Keratinocyte (primary cell): ENCODE measurements at regions not wholly inside any gene's neighbourhood (a gene's known extent, or its start where the extent isn't known, plus 50 kb on each side); places are given as distances from the start of the nearest gene placed in this dataset.

Experiments used
- DNase-seq: peaks from one replicate; pipeline ENCODE4 v3.0.0-alpha.2; 2011; ENCODE audit warnings: low read depth, missing footprints, low spot score
- FAIRE-seq: peaks from 2 replicates; lab custom pipeline; 2011; peaks lifted over from hg19 to GRCh38; lab: Jason Lieb, UNC
- H2AFZ ChIP-seq: 2 replicates; pipeline ENCODE4 v1.6.0; 2012; ENCODE audit warnings: low read length, control low read depth, inconsistent platforms; ENCODE audit not compliant: control insufficient read depth
- H3K27ac ChIP-seq: 2 replicates; pipeline ENCODE4 v1.5.1; 2011; ENCODE audit warnings: low read length; ENCODE audit not compliant: control insufficient read depth, insufficient read depth
- H3K27me3 ChIP-seq: 3 replicates; pipeline ENCODE4 v1.6.0; 2011; ENCODE audit warnings: low read length; ENCODE audit not compliant: control insufficient read depth, insufficient read depth; ENCODE audit errors: extremely low read depth
- H3K36me3 ChIP-seq, 2 experiments: 2 replicates in 1 of 2; 3 replicates in 1 of 2; pipeline ENCODE4 v1.5.1; 2011; ENCODE audit warnings: low read length in 2 of 2, mild to moderate bottlenecking in 1 of 2; ENCODE audit not compliant: control insufficient read depth in 2 of 2, insufficient read depth in 2 of 2; ENCODE audit errors: extremely low read depth in 1 of 2
- H3K4me1 ChIP-seq: 3 replicates; pipeline ENCODE4 v1.5.1; 2011; ENCODE audit warnings: low read length; ENCODE audit not compliant: control insufficient read depth, insufficient read depth; ENCODE audit errors: extremely low read depth
- H3K4me2 ChIP-seq: 3 replicates; pipeline ENCODE4 v1.6.0; 2011; ENCODE audit warnings: low read depth, low read length; ENCODE audit not compliant: control insufficient read depth, insufficient read depth; ENCODE audit errors: extremely low read depth
- H3K4me3 ChIP-seq, 3 experiments: fragments of 200-600 bp in 1 of 3; sonication (generic) in 1 of 3; 2 replicates in 2 of 3; 3 replicates in 1 of 3; pipeline ENCODE4 v1.5.1; 2011 to 2016; ENCODE audit warnings: low read length in 3 of 3, mild to moderate bottlenecking in 3 of 3, control low read depth in 2 of 3, inconsistent platforms in 1 of 3, low read depth in 1 of 3, mixed read lengths in 1 of 3, mixed run types in 1 of 3, moderate library complexity in 1 of 3; ENCODE audit not compliant: control insufficient read depth in 2 of 3, insufficient read depth in 2 of 3; ENCODE audit errors: extremely low read depth in 1 of 3
- H3K79me2 ChIP-seq: 2 replicates; pipeline ENCODE4 v1.6.0; 2012; ENCODE audit warnings: low read length; ENCODE audit not compliant: control insufficient read depth, insufficient read depth
- H3K9ac ChIP-seq: 3 replicates; pipeline ENCODE4 v1.6.0; 2011; ENCODE audit warnings: low read length; ENCODE audit not compliant: control insufficient read depth, insufficient read depth; ENCODE audit errors: extremely low read depth
- H3K9me1 ChIP-seq: 3 replicates; pipeline ENCODE4 v1.6.0; 2011; ENCODE audit warnings: low read length; ENCODE audit not compliant: control insufficient read depth, insufficient read depth; ENCODE audit errors: extremely low read depth
- H3K9me3 ChIP-seq: 2 replicates; pipeline ENCODE4 v1.5.1; 2012; ENCODE audit warnings: low read depth, low read length; ENCODE audit not compliant: control insufficient read depth
- H4K20me1 ChIP-seq: 3 replicates; pipeline ENCODE4 v1.6.0; 2011; ENCODE audit warnings: low read length; ENCODE audit not compliant: control insufficient read depth, insufficient read depth; ENCODE audit errors: extremely low read depth
- EZH2 ChIP-seq: IDR thresholded peaks from one replicate; pipeline ENCODE4 v1.6.1; 2012; ENCODE audit warnings: inconsistent platforms, mild to moderate bottlenecking, low read length, moderate library complexity
- dilution Hi-C: fragments of 300-500 bp; cut with MboI; formaldehyde crosslinking; loops from one replicate; pipeline ENCODE4 v1.7.0; 2020; ENCODE audit warnings: low sequenced_read_pairs; ENCODE audit not compliant: extremely low pct_ligation_motif_present
- TF ChIP-seq, protein P1 (sequence below), 3 experiments: IDR thresholded peaks in 1 of 3; conservative IDR thresholded peaks in 1 of 3; optimal IDR thresholded peaks in 1 of 3; 2 replicates in 2 of 3; 3 replicates in 1 of 3; pipeline versions ENCODE3 to v1.5.1; 2011; ENCODE audit warnings: low read length in 3 of 3, mild to moderate bottlenecking in 3 of 3, moderate library complexity in 2 of 3, control low read depth in 1 of 3, inconsistent platforms in 1 of 3; ENCODE audit not compliant: insufficient read depth in 2 of 3; ENCODE audit errors: extremely low read depth in 1 of 3

DNA sequence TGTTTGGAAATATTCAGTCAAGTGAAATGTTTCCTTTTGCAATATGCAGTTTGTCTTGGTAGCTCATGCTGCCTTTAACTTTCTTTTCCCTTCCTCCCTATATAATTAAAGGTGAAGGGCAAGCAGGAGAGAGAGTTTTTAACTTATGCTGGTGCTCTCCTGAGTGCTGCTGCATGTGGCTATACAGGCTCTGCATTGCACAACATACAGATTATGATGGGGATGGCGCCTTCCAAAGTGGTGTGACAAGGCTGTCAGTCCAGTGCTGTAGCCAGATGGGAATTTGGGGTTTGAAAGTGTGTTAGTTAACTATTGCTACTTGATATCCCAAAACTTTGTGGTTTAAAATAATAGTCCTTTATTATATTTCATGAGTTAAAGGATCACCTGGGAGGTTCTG lies 199.0 kb downstream of the ATP23 start:
- DNase-seq = no peak

DNA sequence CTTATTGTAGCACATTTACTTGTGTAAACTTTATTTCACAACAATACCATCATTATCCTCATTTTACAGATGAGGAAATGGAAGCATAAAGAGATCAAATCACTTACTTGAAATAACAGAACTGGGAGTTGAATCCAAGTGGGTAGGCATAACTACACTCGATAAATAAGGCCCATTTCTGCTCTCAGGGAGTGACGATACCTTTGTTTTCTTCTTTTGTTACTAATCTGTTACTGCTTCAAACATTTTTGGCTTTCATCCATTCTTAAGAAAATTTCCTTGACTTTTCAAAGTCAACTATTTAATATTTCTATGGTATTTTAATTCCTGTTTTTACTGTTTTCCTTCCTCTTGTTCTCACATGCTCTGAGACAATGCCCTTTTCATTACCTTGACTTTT lies 201.6 kb downstream of the ATP23 start:
- H4K20me1 ChIP-seq = no peaks in the 10 kb centered on the region
- H3K4me2 ChIP-seq = no peak overlapping the region
- dilution Hi-C loops = no loop called here
- H3K9ac ChIP-seq = no peak overlapping the region
- no peaks in the 10 kb centered on the region for H3K27me3 ChIP-seq
- H2AFZ ChIP-seq = no peak overlapping the region
- no peaks in the 10 kb centered on the region for H3K4me1 ChIP-seq
- H3K4me3 ChIP-seq = no peak overlapping the region
- no peaks in the 10 kb centered on the region for H3K36me3 ChIP-seq
- H3K27ac ChIP-seq = no peak overlapping the region
- H3K79me2 ChIP-seq = no peaks in the 10 kb centered on the region
- FAIRE-seq = no peak
- DNase-seq = no peak
- H3K9me1 ChIP-seq = no peaks in the 10 kb centered on the region
- no peaks in the 10 kb centered on the region for H3K9me3 ChIP-seq
- TF ChIP-seq EZH2 = no peak
- TF ChIP-seq, protein P1, sequence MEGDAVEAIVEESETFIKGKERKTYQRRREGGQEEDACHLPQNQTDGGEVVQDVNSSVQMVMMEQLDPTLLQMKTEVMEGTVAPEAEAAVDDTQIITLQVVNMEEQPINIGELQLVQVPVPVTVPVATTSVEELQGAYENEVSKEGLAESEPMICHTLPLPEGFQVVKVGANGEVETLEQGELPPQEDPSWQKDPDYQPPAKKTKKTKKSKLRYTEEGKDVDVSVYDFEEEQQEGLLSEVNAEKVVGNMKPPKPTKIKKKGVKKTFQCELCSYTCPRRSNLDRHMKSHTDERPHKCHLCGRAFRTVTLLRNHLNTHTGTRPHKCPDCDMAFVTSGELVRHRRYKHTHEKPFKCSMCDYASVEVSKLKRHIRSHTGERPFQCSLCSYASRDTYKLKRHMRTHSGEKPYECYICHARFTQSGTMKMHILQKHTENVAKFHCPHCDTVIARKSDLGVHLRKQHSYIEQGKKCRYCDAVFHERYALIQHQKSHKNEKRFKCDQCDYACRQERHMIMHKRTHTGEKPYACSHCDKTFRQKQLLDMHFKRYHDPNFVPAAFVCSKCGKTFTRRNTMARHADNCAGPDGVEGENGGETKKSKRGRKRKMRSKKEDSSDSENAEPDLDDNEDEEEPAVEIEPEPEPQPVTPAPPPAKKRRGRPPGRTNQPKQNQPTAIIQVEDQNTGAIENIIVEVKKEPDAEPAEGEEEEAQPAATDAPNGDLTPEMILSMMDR (optimal IDR thresholded peaks at IDR 0.05 in 1 of 3, IDR thresholded peaks at IDR 0.05 in 1 of 3, conservative IDR thresholded peaks at IDR 0.05 in 1 of 3; ENCODE audit: extremely low read depth in 1 of 3, insufficient read depth in 2 of 3, low read length in 3 of 3) = no peak

More for the DNA sequence above, 199.0 kb downstream of the ATP23 start:
- Histone ChIP-seq H2AFZ (no peak overlapping the region), H3K4me2 (no peak overlapping the region), H3K4me3 (no peak overlapping the region), H3K4me1 (no peaks in the 10 kb centered on the region), H4K20me1 (no peaks in the 10 kb centered on the region), H3K9ac (no peak overlapping the region), H3K36me3 (no peaks in the 10 kb centered on the region), H3K27me3 (no peaks in the 10 kb centered on the region), H3K9me3 (no peaks in the 10 kb centered on the region), H3K79me2 (no peaks in the 10 kb centered on the region), H3K27ac (no peak overlapping the region), H3K9me1 (no peaks in the 10 kb centered on the region)
- FAIRE-seq = no peak
- no peak for TF ChIP-seq EZH2
- TF ChIP-seq, protein P1 (optimal IDR thresholded peaks at IDR 0.05 in 1 of 3, IDR thresholded peaks at IDR 0.05 in 1 of 3, conservative IDR thresholded peaks at IDR 0.05 in 1 of 3; ENCODE audit: extremely low read depth in 1 of 3, insufficient read depth in 2 of 3, low read length in 3 of 3) = no peak
- dilution Hi-C loops = no loop called here
